ENCODE measurements at regions not wholly inside any gene's neighbourhood (a gene's known extent, or its start where the extent isn't known, plus 50 kb on each side); places are given as distances from the start of the nearest gene placed in this dataset.

- DNase-seq: no peak
Observed at GRCh38 chr20:21820045-21820444, 114.6 kb downstream of the PAX1 start.

GRCh38 chr20:21812379-21812778 is 106.9 kb downstream of the PAX1 start:
- DNase-seq: no peak

- DNase-seq: no peak
Observed at GRCh38 chr20:21809961-21810523, 104.6 kb downstream of the PAX1 start.

- no peak for DNase-seq
Observed at GRCh38 chr20:21808863-21809664, 103.6 kb downstream of the PAX1 start.

- no peak for DNase-seq
Observed at GRCh38 chr20:21808139-21808538, 102.7 kb downstream of the PAX1 start.

GRCh38 chr20:21804802-21805201 is 99.3 kb downstream of the PAX1 start:
- no peak for DNase-seq

DNA sequence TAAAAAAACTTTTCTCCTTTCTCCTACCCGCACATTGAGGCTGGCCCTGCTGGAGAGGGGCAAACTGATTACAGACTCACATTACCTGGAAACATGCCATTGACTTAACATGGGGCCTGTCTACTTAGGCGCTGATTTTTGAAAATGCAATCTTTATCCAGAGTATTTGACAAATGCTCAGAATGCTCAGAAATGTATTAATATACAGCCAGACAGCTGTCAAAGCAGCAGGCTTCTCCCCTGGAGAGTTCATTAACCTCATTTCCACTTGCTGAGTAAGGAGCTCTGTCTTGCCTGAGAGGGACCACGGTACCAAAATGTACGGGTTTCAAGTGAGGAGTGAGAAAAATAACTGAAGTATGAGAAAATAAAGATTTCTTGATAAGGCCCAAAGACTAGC is 95.7 kb downstream of the PAX1 start:
- DNase-seq: no peak

- no peak for DNase-seq
Observed at GRCh38 chr20:21798384-21798783, 92.9 kb downstream of the PAX1 start.

DNA sequence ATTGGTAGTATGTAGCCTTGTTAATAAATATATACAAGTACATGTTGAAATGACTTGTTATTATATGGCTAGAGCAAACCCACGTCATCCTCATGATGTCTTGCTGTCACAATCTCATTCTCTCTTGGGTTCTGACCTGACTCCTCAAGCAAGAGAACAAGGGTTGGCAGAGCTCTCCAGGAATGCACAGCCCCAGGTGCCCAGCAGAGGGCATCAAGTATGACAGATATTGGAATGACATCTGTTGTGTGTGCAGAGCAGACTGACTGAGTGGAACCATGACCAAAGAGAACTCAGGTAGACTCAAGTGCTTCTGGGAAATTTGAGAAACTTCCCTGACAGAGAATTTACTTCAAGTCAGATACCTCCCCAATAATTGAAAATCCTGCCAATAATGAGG is 90.6 kb downstream of the PAX1 start:
- peak; percentile 16 for DNase-seq

- DNase-seq: no peak
Observed at GRCh38 chr20:21788082-21788481, 82.6 kb downstream of the PAX1 start.

DNA sequence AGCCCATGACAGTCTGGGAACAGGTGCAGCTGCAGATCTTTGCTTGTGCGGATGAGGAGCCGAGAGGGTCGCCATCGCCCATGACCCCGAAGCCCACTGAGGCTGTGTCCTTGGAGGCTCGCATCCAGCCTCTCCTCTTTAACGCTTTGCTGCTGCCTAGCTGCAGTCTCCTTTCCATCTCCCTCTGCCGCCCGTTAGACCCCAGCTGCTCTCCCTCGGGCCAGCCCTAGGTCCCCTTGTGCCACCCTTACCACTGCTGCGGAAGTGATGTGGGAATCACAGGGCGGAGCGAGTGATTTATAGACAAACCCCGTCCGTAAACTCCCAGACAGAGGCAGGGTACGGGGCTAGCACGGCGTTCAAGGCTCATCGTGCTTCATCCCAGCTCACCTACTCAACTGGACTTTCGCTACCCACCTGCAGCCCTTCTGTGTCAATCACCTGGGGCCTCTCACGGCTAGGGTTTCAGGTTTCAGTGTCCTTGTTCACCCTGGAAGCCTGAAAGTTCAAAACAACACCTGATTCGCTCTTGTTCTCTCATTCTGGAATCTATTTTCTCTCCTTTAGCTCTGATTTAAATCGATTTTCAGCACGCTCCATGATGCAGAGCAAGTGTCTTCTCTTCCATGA is 76.1 kb downstream of the PAX1 start:
- DNase-seq: peak; percentile 66

GRCh38 chr20:21780528-21780927 is 75.1 kb downstream of the PAX1 start:
- no peak for DNase-seq

Data from NCI-H526 treated with DMSO at 0.1 percent for 48 hours (cell line).